Suprapubic skin (tissue), 4 donors: ENCODE measurements at regions not wholly inside any gene's neighbourhood (a gene's known extent, or its start where the extent isn't known, plus 50 kb on each side); places are given as distances from the start of the nearest gene placed in this dataset.
A peak's percentile ranks its signal among the peaks of the same experiment; 100 is the strongest.

Source experiments
- DNase-seq, 2 donors: peaks; one replicate each; pipeline ENCODE4 v3.0.0-alpha.2; 2019; ENCODE audit warnings: low spot score in 2 of 2
- H3K27ac ChIP-seq: fragments of 200-600 bp; sonication (generic); one replicate; pipeline ENCODE4 v1.5.1; 2019
- H3K27me3 ChIP-seq: fragments of 200-600 bp; sonication (generic); one replicate; pipeline ENCODE4 v1.5.1; 2019
- H3K36me3 ChIP-seq: fragments of 200-600 bp; sonication (generic); one replicate; pipeline ENCODE4 v1.5.1; 2019
- H3K4me1 ChIP-seq: fragments of 200-600 bp; sonication (generic); one replicate; pipeline ENCODE4 v1.5.1; 2019
- H3K4me3 ChIP-seq: fragments of 200-600 bp; sonication (generic); one replicate; pipeline ENCODE4 v1.5.1; 2019; ENCODE audit warnings: mild to moderate bottlenecking
- H3K9me3 ChIP-seq: fragments of 200-600 bp; sonication (generic); one replicate; pipeline ENCODE4 v1.5.1; 2019
- EP300 ChIP-seq: sonication (generic); formaldehyde crosslinking; IDR thresholded peaks from one replicate; pipeline ENCODE4 v1.6.1; 2017; ENCODE audit warnings: antibody characterized with exemption
- POLR2A ChIP-seq, 2 donors: fragments of 450-650 bp; IDR thresholded peaks; one replicate each; pipeline ENCODE4 v1.6.1; 2017; ENCODE audit warnings: antibody characterized with exemption in 2 of 2, mild to moderate bottlenecking in 2 of 2, moderate library complexity in 2 of 2
- POLR2AphosphoS5 ChIP-seq, 3 donors: sonication (generic); formaldehyde crosslinking; IDR thresholded peaks; one replicate each; pipeline ENCODE4 v1.6.1; 2017; ENCODE audit warnings: antibody characterized with exemption in 3 of 3
- WGBS: methylation state at CpG from one replicate; pipeline ENCODE4 v1.1.5; 2018; 5-methylcytosine and 5-hydroxymethylcytosine counted together
- TF ChIP-seq, protein P1 (sequence below), 2 donors: fragments of 200-600 bp in 1 of 2; fragments of 450-650 bp in 1 of 2; sonication (generic) in 1 of 2; IDR thresholded peaks; one replicate each; pipeline ENCODE4 v1.5.1; 2016 to 2019; ENCODE audit warnings: antibody characterized with exemption in 2 of 2, mild to moderate bottlenecking in 1 of 2, moderate library complexity in 1 of 2

DNA sequence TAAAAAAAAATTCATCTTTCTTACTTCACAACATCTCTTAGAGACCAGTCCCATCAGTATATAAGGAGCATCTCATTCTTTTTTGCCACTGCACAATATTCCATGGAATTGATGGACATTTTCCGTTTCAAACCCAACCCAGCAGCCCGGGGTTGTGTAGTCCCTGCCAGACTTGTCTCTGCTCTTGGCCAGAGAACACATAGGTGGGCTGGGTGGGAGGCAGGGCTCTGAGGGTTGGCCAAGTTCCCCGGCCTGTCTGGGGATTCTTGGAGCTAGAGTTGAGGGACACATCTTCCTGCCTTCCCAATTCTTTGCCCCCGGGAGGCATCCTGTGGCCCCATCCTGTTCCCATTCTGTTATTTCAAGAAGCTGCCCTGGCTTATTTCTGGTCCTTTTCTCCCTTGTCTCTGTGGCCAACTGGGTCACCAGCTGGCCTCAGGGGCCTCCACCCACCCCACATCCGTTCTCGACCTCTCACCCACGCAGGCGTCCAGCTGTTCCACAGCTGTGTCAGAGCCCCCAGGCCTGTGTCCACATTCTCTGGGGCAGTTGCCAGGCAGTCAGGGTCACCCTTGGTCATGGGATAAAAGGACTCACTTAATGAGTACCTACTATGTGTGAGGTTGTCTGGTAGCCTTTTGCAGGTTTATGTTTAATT, 52.0 kb upstream of the CCDC63 start:
- 25% methylated on average over 8 of the region's 8 CpGs for WGBS

GRCh38 chr12:110796952-110797351, 49.8 kb upstream of the CCDC63 start:
- TF ChIP-seq POLR2A (IDR thresholded peaks at IDR 0.05) (no peak), POLR2AphosphoS5 (IDR thresholded peaks at IDR 0.05) (no peak), EP300 (no peak)
- TF ChIP-seq, protein P1, sequence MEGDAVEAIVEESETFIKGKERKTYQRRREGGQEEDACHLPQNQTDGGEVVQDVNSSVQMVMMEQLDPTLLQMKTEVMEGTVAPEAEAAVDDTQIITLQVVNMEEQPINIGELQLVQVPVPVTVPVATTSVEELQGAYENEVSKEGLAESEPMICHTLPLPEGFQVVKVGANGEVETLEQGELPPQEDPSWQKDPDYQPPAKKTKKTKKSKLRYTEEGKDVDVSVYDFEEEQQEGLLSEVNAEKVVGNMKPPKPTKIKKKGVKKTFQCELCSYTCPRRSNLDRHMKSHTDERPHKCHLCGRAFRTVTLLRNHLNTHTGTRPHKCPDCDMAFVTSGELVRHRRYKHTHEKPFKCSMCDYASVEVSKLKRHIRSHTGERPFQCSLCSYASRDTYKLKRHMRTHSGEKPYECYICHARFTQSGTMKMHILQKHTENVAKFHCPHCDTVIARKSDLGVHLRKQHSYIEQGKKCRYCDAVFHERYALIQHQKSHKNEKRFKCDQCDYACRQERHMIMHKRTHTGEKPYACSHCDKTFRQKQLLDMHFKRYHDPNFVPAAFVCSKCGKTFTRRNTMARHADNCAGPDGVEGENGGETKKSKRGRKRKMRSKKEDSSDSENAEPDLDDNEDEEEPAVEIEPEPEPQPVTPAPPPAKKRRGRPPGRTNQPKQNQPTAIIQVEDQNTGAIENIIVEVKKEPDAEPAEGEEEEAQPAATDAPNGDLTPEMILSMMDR (IDR thresholded peaks at IDR 0.05) = no peak
- no peaks in the 10 kb centered on the region for H3K27me3 ChIP-seq
- no peak overlapping the region for H3K4me3 ChIP-seq
- H3K4me1 ChIP-seq = peaks cover 7% of the 10 kb centered on the region
- WGBS = 94% methylated on average over 8 of the region's 8 CpGs
- DNase-seq = no peak
- H3K9me3 ChIP-seq = no peaks in the 10 kb centered on the region
- no peak overlapping the region for H3K27ac ChIP-seq
- H3K36me3 ChIP-seq = no peaks in the 10 kb centered on the region

More for the DNA sequence above, 52.0 kb upstream of the CCDC63 start:
- Histone ChIP-seq H3K4me1 (peaks cover 12% of the 10 kb centered on the region), H3K4me3 (no peak overlapping the region), H3K36me3 (no peaks in the 10 kb centered on the region), H3K27me3 (no peaks in the 10 kb centered on the region), H3K9me3 (no peaks in the 10 kb centered on the region), H3K27ac (no peak overlapping the region)
- DNase-seq = peak; percentile 64 to 82
- TF ChIP-seq POLR2AphosphoS5 (IDR thresholded peaks at IDR 0.05) (no peak), POLR2A (IDR thresholded peaks at IDR 0.05) (no peak), EP300 (no peak)
- TF ChIP-seq, protein P1 (IDR thresholded peaks at IDR 0.05) = no peak
